HL-60 (cell line): ENCODE measurements at regions not wholly inside any gene's neighbourhood (a gene's known extent, or its start where the extent isn't known, plus 50 kb on each side); places are given as distances from the start of the nearest gene placed in this dataset.

ENCODE experiments used
- DNase-seq, 2 experiments: peaks; one replicate each; pipeline ENCODE4 v3.0.0-alpha.2; 2010 to 2020; ENCODE audit warnings: low read depth in 1 of 2, low spot score in 1 of 2
- H3K27ac ChIP-seq: fragments of 250-450 bp; sonication (Bioruptor Pico); replicated peaks from 2 replicates; pipeline ENCODE4 v1.5.1; 2020; ENCODE audit warnings: mild to moderate bottlenecking, moderate library complexity
- H3K27me3 ChIP-seq: fragments of 250-450 bp; sonication (Bioruptor Pico); 2 replicates; pipeline ENCODE4 v1.5.1; 2021; ENCODE audit warnings: mild to moderate bottlenecking, moderate library complexity; ENCODE audit not compliant: insufficient read depth, poor library complexity, severe bottlenecking
- H3K4me3 ChIP-seq: replicated peaks from 2 replicates; pipeline ENCODE4 v1.5.1; 2011; ENCODE audit warnings: mild to moderate bottlenecking, control low read depth, low read length; ENCODE audit not compliant: insufficient read depth
- CTCF ChIP-seq: IDR thresholded peaks from one replicate; pipeline ENCODE4 v1.5.1; 2011; ENCODE audit warnings: low read length, control low read depth, inconsistent platforms; ENCODE audit not compliant: insufficient read depth
- GABPA ChIP-seq: IDR thresholded peaks from 2 replicates; pipeline ENCODE4 v1.6.1; 2012; ENCODE audit warnings: low read depth
- POLR2AphosphoS5 ChIP-seq: IDR thresholded peaks from 2 replicates; pipeline ENCODE4 v1.6.1; 2012; ENCODE audit warnings: low read depth
- SPI1 ChIP-seq: IDR thresholded peaks from 2 replicates; pipeline ENCODE4 v1.6.1; 2012; ENCODE audit warnings: low read depth, mild to moderate bottlenecking, borderline replicate concordance
- TF ChIP-seq, protein P1 (sequence below): IDR thresholded peaks from 2 replicates; pipeline ENCODE4 v1.6.1; 2012; ENCODE audit warnings: low read depth; ENCODE audit not compliant: insufficient replicate concordance

DNA sequence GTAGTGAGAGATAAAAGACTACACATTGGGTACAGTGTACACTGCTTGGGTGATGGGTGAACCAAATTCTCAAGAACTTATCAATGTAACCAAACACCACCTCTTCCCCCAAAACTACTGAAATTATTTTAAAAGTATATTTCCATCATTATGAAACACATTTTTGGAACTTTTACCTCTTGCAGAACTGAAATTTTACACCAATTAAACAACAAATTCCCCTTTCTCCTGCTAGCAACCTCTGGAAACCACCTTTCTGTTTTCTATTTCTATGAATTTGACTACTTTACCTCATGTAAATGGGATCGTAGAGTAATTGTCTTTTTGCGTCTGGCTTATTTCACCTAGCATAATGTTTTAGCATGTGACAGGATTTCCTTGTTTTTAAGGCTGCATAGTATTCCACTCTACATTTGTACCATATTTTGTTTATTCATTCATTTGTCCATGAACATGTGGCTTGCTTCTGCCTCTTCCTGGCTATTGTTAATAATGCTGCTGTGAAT, 149.9 kb upstream of the PHACTR1 start:
- no peak overlapping the region for H3K27ac ChIP-seq
- H3K27me3 ChIP-seq = no peaks in the 10 kb centered on the region
- no peak overlapping the region for H3K4me3 ChIP-seq
- no peak for DNase-seq
- TF ChIP-seq GABPA = no peak
- no peak for TF ChIP-seq POLR2AphosphoS5
- no peak for TF ChIP-seq SPI1
- no peak for TF ChIP-seq CTCF
- TF ChIP-seq, protein P1, sequence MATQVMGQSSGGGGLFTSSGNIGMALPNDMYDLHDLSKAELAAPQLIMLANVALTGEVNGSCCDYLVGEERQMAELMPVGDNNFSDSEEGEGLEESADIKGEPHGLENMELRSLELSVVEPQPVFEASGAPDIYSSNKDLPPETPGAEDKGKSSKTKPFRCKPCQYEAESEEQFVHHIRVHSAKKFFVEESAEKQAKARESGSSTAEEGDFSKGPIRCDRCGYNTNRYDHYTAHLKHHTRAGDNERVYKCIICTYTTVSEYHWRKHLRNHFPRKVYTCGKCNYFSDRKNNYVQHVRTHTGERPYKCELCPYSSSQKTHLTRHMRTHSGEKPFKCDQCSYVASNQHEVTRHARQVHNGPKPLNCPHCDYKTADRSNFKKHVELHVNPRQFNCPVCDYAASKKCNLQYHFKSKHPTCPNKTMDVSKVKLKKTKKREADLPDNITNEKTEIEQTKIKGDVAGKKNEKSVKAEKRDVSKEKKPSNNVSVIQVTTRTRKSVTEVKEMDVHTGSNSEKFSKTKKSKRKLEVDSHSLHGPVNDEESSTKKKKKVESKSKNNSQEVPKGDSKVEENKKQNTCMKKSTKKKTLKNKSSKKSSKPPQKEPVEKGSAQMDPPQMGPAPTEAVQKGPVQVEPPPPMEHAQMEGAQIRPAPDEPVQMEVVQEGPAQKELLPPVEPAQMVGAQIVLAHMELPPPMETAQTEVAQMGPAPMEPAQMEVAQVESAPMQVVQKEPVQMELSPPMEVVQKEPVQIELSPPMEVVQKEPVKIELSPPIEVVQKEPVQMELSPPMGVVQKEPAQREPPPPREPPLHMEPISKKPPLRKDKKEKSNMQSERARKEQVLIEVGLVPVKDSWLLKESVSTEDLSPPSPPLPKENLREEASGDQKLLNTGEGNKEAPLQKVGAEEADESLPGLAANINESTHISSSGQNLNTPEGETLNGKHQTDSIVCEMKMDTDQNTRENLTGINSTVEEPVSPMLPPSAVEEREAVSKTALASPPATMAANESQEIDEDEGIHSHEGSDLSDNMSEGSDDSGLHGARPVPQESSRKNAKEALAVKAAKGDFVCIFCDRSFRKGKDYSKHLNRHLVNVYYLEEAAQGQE = no peak

DNA sequence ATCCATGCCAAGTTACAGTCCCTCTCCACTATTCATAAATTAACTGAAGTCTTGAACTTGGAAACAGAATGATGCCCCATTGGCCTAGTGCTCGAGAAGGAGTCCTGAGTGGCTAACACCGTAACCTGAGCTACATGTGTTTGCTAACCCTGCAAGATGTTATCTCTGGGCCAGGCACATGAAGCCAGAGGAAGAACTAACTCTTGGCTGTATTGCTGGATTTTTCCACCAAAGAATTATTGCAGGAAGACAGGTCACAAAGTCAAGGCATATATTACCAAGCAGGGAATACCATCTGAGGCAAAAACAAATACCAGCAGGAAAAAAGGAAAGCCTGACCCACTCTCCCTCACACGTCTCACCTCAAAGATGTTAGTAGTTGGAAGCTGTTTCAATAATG, 148.9 kb upstream of the PHACTR1 start:
- no peak for DNase-seq
- TF ChIP-seq GABPA = no peak
- TF ChIP-seq POLR2AphosphoS5 = no peak
- TF ChIP-seq, protein P1 = no peak
- no peak for TF ChIP-seq CTCF
- no peak for TF ChIP-seq SPI1
- Histone ChIP-seq H3K27ac (no peak overlapping the region), H3K27me3 (no peaks in the 10 kb centered on the region), H3K4me3 (no peak overlapping the region)

DNA sequence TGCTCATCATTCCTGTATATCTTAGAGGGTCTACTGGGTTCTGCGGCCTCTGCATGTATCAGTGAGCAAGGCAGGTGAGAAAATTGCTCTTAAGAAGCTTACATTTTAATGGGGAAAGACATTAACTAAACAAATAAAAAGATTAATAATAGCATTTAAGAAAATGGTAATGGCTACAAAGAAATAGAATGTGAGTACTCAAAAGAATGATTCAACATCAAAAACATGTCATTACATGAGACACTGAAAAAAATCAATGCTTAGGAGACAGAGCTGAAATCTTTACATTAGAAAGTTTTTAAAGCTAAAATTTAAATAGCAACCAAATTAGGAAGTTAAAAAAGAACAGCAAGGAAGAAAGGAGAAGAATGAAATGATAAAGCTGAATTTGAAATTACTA, 146.9 kb upstream of the PHACTR1 start:
- DNase-seq = no peak
- no peak overlapping the region for H3K4me3 ChIP-seq
- TF ChIP-seq GABPA = no peak
- TF ChIP-seq CTCF = no peak
- no peak for TF ChIP-seq SPI1
- TF ChIP-seq, protein P1 = no peak
- TF ChIP-seq POLR2AphosphoS5 = no peak
- H3K27ac ChIP-seq = no peak overlapping the region
- no peaks in the 10 kb centered on the region for H3K27me3 ChIP-seq
